GM20000 (cell line): ENCODE measurements at regions not wholly inside any gene's neighbourhood (a gene's known extent, or its start where the extent isn't known, plus 50 kb on each side); places are given as distances from the start of the nearest gene placed in this dataset.

Experiments
- DNase-seq: peaks from one replicate; pipeline ENCODE4 v3.0.0; 2012; ENCODE audit warnings: low spot score
- CTCF ChIP-seq: IDR thresholded peaks from 2 replicates; pipeline ENCODE4 v1.5.1; 2012; ENCODE audit warnings: mild to moderate bottlenecking, control low read depth; ENCODE audit errors: extremely low read depth, missing control alignments

- no peak for DNase-seq
- no peak for TF ChIP-seq CTCF
These were observed 463.9 kb upstream of the HS6ST1 start for GRCh38 chr2:128782411-128783192.

GRCh38 chr2:128783193-128783671 lies 464.6 kb upstream of the HS6ST1 start:
- DNase-seq: no peak
- no peak for TF ChIP-seq CTCF

- TF ChIP-seq CTCF: no peak
These were observed 465.2 kb upstream of the HS6ST1 start for GRCh38 chr2:128783896-128784295.

GRCh38 chr2:128784626-128785306 lies 466.1 kb upstream of the HS6ST1 start:
- no peak for DNase-seq
- TF ChIP-seq CTCF: no peak

More at GRCh38 chr2:128783896-128784295, 465.2 kb upstream of the HS6ST1 start:
- no peak for DNase-seq

GRCh38 chr2:128786316-128786715 lies 467.6 kb upstream of the HS6ST1 start:
- no peak for DNase-seq
- TF ChIP-seq CTCF: no peak

GRCh38 chr2:128786741-128787478 lies 468.2 kb upstream of the HS6ST1 start:
- DNase-seq: no peak
- TF ChIP-seq CTCF: no peak

GRCh38 chr2:128787616-128788015 lies 468.9 kb upstream of the HS6ST1 start:
- no peak for DNase-seq
- TF ChIP-seq CTCF: no peak
